GM19328 (cell line): ENCODE measurements at regions not wholly inside any gene's neighbourhood (a gene's known extent, or its start where the extent isn't known, plus 50 kb on each side); places are given as distances from the start of the nearest gene placed in this dataset.
A peak's percentile ranks its signal among the peaks of the same experiment; 100 is the strongest.
"Not testable (repeated sequence)": the region's sequence is repeated elsewhere in the genome, so short reads cannot be mapped to it uniquely, and the experiment has no call there.

ENCODE experiments used
- ATAC-seq: cut with Tn5 transposase; IDR thresholded peaks from one replicate; pipeline ENCODE4 v1.9.1; 2021; ENCODE audit warnings: mild to moderate bottlenecking, moderate library complexity; ENCODE audit not compliant: unreplicated experiment

DNA sequence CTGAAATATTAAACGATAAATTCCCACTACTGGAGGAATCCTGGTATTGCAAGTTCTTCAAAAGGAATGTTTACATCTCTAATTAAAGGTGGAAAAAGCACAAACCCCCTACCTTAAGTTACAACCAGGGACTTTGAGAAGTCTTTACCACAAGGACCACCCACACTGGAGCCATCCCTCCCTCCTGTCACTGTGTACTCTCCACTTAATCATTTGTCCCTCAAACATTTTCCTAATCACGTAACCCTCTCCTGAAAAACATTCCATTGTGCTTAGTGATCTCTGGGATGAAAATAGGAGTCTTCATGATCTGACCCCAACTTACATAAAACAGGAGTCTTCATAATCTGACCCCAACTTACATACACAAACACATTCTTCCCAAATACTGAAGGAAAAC is 85.7 kb downstream of the SUCLG1 start:
- no peak for ATAC-seq

DNA sequence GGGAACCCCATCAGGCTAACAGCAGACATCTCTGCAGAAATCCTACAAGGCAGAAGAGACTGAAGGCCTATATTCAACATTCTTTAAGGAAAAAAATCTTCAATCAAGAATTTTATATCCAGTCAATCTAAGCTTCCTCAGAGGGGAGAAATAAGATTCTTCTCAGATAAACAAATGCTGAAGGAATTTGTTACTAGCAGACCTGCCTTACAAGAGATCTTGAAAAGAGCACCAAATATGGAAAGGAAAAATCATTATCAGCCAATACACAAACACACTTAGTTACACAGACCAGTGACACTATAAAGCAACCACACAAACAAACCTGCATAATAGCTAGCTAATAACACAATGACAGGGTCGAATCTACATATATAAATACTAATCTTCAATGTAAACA is 96.5 kb downstream of the SUCLG1 start:
- ATAC-seq, result no peak

DNA sequence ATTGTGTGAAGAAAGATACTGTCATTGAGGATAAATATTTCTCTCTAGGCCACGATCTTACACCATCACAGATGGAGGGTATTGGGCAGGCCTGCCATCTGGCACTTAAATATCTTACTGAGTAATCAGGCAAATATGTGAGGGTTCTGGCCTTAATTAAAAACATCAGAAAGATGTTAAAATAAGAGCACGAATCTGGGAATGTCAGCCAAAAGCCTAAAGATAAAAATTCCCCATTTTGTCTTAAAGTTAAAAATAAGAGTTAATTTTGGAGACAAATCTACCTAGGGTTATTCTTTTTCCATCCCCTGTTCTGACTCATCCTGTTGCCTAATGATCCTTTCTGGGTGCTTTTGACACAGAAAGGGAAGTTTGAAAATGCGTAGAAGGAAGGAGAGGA is 121.0 kb downstream of the SUCLG1 start:
- ATAC-seq, result no peak

DNA sequence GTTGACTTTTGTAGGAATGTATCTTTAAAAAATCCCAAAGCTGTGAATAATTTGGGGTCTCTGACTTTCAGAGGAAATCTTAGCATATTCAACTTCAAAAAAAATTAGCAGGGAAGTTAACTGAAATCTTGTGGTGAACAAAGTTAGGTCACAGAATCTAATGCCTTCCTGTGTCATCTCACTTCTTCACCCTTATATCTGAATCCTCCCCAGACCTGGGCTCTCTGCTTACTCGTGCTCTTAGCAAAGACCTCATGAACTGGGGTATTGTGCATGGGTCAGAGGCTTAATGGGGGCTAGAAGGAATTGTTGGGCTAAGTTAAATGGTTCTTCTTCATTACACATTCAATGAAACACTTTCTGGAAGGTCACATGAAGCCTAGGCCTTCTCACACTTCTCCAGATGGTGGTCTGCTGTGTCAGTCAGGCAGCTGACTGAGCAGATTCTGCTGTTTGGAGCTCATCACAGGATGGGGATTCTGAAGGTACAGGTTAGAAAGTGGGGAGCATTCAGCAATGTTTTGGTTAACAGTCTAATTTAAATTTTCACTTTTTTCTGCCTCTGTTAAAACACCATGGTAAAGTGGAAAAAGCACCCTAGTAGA is 131.3 kb downstream of the SUCLG1 start:
- no peak for ATAC-seq

DNA sequence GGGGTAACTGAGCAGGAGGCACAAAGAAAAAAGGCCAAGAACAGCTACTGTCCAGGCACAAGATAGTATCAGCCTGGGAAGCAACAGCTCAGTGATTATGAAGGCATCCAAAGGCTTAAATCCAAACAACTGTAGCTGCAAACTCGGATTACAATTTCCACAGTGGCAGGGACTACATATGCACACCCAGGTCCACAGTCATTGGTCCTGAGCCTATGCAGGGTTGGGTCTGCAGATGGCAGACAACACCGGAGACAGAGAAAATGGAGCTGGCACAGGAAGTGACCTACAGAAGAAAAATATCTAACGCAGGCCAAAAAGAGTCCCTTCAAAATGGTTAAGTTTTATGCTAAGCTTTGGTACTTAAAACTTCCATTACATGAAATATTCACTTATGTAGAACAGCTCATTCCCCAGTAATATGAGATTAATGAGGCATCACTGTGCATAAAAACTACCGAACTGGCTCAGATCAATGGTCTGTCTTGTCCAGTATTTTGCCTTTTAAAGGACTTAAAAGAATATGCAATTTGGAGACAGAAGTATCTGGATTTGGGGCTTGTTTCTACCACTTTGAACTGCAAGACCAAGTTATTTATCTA is 132.1 kb downstream of the SUCLG1 start:
- no peak for ATAC-seq

DNA sequence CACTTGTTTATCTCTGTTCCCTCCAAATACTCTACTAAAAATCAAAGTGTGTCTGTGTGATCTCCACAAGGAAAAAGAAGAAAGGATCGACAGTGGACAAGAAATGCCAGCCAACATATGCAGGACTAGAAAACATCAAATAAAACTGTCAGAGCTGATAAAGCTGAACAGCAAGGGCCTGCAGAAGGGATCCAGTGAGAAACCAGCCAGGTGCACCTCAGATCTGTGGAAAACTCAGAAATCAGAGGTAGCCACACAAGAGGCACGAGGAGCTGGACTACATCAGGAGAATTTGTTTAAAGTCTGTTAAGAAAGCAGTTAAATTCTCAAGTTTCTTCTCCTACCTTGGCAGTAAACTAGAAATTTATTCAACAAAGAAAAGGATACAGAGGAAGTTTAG is 135.2 kb downstream of the SUCLG1 start:
- no peak for ATAC-seq

DNA sequence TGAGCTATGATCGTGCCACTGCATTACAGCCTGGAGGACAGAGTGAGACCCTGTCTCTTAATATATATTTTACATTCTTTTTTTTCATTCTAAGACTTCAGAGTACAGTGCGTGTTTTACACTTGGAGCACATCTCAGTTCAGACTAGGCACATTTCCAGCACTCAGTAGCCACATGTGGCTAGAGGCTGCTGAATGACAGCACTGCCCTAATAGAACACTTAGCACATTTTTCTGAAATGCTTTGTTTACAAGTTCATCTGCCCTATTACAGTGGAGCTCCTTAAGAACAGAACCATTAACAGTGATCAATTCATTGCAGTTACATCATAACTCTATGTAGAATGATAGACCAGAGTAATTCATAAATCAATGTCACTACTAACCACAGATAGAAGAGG is 138.1 kb downstream of the SUCLG1 start:
- no peak for ATAC-seq

DNA sequence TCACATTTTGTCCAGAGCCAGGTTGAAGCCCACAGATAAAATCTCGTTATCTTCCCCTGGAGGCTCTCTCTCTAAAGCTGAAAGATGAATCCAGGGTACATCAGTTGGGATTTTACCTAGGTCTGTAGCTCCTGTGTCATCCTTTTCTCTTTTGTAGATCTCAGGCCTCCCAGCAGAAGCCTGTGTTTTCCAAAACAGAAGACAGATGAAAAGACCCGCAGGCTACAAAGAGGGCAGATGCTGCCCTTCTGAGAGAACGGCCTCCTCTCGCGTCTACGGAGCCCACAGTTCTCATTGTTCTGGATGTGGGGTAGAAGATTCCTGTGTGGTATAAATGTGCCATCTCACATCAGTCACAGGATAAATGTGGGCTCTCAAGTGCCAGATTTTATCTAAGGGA is 139.5 kb downstream of the SUCLG1 start:
- no peak for ATAC-seq

DNA sequence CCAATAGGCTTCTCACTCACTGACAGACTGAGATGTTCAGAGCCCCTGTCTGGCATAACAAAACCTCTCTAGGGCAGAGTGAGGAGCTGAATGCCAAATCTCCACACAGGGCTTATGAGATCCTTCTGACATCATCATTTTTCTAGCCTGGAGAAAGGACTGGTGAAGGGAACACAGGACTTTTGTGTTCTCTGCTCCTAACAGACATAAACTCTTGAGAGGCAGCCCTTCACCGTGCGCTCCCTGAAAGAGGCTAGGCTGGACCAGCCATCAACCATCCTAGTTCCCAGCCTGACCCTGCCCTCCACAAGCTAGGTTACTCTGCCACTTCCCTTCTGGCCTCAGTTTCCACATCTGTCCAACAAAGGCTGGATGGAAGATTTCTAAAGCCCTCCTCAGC is 141.9 kb downstream of the SUCLG1 start:
- ATAC-seq, result no peak

DNA sequence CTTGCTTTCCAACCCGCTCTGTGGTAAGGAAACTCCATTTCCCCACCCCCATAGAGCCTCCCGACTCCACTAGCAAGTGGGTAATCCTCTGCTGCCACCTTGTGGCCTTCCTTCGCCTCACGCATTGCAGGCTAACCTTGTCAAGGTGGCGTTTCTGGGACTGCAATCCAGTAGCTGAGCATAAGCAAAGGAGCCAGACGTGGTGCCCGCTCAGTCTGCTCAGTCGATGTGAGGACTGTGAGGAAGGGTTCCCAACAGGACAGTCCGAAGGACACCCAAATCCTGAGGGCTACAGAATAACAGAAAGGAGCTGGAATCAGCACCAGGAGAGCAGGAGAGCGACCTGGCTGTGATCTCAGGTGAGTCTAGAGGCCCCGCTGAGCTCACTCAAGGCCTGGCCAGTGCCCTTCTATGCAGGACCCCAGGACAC is 144.2 kb downstream of the SUCLG1 start:
- peak; percentile 94 for ATAC-seq

DNA sequence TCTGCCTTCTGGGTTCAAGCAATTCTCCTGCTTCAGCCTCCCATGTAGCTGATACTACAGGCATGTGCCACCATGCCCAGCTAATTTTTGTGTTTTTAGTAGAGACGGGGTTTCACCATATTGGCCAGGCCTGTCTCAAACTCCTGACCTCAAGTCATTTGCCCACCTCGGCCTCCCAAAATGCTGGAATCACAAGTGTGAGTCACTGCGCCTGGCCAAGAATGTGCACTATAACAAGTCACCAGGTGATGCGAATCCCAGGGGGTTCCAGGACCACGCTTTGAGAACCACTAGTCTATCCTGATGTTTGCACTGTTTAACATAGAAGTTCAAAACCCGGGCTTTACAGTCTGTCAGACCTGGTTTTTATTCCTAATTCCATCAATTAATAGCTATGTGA is 144.8 kb downstream of the SUCLG1 start:
- no peak for ATAC-seq

DNA sequence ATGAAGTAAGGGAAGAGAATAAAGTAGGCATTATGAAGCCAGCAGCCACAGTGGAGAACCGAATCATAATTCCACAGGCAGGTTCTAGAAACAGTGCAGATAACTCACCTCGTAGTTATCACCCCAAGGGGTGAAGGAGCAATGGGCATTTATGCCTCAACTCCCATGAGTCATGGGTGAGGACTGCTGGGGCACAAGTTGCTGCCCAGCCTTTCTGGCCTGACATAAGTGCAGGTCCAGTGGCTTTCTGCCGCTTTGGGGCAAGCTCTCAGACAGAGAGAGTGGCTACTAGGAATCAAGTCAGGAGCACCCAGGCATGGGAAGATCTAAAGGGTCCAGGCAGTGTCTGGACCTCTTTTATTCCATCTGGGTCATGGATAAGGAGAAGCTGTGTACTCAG is 149.8 kb downstream of the SUCLG1 start:
- ATAC-seq, result no peak

DNA sequence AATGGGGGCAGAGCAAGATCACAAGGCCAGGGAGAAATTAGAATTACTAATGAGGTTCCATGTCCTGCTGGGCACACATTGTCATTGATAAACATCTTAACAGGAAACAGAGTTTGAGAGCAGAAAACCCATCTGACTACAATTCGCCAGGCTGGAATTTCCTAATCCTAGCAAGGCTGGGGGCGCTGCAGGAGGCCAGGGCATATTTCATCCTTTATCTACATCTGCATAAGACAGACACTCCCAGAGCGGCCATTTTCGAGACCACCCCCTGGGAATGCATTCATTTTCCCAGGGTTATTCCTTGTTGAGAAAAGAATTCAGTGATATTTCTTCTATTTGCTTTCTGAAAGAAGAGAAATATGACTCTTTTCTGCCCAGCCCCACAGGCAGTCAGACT is 152.7 kb downstream of the SUCLG1 start:
- no peak for ATAC-seq

DNA sequence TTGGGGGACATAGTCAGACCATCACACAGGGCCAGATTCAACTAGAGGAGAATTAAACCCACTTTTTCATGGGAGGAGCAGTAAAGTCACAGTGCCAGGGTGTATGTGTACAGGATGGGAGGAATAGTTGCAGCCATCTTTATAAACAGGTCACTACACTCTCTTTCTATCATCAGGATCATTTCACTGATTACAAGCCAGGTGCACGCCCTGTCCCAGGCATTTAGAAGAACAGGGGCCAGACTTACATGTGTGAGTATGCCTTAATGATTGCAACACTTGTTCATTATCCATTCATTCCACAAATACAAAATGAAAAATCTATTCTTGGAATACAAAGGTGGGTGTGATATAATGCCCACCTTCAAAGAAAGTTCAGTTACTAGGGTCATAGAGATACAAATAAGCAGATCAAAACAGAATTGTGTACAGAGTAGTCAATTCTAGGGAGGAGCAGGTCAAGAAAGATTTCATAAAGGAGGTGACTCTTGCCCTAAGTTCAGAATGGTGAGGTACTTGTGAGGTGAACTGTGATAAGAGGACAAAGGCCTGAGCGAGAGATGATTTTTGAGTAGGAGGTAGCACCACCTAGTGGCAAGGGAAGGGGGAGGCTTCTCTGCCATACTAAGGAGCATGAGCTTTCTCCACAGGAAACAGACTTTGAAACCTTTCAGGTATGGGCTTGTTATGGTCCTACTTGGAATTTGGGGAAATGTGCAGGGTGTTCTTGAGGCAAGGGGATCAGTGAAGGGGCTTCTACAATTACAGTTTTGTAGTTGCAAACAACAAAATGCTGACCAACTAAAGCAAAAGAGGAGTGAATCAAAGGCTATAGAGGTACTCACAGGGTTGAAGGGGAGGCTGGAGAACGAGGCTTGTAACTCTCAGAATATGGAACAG is 156.3 kb downstream of the SUCLG1 start:
- peak; percentile 96 for ATAC-seq

DNA sequence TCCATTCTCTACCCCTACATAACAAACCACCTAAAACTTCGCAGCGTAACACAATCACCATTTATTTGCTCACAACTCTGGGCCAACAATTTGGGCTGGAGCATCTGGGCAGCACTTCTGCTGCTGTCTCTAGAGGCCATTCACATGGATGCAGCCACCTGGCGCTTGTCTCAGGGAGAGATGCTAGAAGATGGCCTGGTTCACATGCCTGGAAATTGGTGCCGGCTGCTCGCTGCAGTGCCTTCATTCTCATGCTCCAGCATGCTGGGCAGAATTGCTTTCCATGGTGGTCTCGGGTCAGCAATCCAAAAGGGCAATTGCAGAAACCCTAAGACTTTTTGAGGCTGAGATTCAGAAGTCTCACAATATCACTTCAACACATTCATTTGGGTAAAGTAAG is 157.4 kb downstream of the SUCLG1 start:
- ATAC-seq, result no peak

DNA sequence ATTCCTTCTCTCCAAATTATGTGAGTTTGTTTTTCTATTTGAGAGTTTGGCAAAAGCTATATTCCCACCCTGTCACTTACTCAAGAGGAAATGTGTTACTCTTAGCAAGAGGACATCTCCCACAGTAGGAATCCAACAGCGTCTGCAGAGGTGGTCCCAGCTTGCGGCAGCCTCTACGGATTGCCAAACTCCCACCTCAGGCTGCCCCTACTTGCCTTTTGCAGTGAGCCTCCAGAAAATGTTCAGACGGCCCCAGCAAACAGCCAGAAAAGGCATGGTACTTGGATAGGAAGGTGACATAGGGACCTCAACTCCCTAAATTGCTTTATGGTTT is 158.4 kb downstream of the SUCLG1 start:
- ATAC-seq, result no peak

DNA sequence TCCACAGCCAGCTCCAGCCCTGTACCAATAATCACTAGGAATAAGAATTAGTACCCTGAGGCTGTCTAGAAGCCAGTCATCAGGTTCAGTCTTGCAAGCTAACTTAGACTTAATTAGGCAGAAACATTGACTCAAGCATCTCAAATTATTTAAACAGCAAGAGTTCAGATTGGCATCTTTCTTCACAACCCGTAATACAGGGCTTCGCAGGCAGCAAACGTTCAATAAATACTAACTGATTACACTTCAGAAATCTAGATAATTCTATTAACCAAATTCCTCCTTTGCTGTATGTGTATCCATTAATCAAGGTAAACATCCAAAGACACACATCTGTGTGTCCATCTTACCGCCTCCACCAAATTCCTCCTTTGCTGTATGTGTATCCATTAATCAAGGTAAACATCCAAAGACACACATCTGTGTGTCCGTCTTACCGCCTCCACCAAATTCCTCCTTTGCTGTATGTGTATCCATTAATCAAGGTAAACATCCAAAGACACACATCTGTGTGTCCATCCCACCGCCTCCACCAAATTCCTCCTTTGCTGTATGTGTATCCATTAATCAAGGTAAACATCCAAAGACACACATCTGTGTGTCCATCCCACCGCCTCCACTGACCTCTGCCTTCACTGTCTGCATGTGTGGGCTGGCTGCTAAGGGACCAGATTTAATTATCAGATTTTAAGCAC is 158.9 kb downstream of the SUCLG1 start:
- ATAC-seq, result not testable (repeated sequence)

DNA sequence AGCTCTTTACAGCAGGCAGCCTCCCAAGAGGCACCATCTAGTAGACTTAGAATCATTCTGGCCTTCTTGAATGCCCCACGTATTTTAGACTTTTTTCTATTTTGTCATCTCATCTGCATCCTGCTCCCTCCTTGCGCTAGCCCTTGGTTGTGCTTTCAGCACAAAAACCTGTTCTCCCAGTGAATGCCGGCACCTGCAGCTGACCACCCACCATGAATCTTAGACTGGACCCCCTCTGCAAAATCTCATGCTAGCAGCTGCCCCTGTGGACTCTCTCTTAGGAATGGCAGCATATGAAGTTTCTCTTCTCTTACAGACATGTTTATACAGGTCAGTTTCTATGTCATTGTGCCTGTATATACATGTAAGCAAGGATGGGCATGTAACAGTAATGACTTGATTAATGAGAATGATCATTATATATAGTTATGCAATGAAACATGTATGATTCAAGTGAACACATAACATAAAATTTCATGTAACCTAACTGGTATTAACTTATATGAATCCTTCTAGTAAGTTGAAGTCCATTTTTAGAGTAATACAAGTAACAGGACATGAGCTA is 159.8 kb downstream of the SUCLG1 start:
- ATAC-seq, result no peak

DNA sequence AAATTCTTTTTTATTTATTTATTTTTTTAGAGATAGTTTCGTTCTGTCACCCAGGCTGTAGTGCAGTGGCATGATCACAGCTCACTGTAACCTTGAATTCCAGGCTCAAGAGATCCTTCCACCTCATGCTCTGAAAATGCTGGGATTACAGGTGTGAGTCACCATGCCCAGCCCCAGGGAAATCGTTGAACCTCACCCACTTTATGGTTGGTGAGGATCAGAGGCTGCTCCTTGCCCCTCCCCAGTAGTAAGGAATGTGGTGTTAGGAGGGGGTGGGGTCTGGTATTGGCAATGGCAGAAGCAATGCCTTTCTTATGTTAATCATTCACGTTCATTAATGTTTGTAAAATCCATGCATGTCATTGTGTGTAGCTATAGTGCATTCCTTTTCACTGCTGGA is 161.9 kb downstream of the SUCLG1 start:
- ATAC-seq, result no peak

DNA sequence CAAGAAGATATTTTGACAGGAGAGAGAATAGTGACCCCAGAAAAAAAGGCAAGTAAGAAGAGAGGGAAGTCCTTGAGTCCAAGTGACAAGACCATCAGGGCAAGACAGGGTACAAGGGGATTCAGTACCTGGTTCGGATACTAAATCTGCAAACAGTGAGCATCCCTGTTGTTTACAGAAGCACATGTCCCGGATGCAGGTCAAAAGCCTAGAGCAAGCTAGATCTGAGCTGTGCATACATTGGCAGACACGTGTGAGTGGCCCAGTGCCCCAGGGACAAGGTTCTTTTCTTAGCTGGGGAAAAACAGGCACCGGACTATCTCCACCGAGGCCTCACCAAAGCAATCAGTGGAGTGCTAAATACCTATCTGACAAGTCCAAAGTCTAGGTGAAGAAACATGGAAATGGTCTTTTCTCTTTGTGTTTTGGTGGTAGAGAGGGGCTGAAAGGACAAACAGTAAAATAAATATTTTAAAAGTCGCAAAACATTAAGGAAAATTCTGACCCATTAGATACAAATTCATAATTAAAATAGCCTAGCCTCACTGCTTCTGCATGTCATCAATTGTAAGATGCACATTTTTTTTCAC is 165.2 kb downstream of the SUCLG1 start:
- no peak for ATAC-seq

DNA sequence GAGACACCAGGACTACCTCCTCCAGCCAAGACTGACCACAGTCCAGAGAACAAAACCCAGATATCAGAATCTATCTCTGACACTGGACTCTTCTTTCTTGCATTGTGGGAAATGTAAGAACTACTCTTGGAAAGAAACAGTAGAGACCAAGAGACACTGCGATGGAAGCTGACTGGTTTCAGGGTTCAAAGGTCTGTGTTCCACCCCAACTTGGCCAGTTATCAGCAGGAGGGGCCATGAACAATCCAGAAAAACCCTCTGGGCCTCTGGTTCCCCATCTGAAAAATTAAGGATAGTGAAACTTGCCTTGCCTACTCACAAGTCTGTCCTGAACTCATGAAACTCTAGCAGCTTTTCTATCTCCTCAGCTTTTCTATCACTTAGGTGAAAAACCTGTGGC is 166.5 kb downstream of the SUCLG1 start:
- ATAC-seq, result no peak
